ENCODE measurements at regions not wholly inside any gene's neighbourhood (a gene's known extent, or its start where the extent isn't known, plus 50 kb on each side); places are given as distances from the start of the nearest gene placed in this dataset.

DNA sequence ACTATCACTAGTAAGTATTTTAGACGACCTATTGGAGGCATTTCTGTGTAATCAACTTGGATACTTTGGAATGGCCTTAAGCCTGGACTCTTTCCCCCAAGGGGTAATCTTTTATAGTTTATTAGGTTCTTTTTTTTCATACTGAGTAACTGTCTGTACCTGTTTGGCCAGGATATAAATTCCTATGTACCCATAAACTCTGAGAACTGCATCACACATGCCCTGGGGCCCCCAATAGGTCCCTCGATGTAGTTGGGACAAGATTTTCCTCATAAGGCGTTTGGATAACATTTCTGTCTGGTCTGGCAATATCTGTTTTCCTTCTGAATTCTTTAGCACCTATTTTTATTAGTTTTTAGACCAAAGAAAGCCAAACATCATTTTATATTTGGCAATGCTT, 86.4 kb upstream of the WNT7A start:
- no peaks in the 10 kb centered on the region; the same call in 1 of the 2 replicates for H3K36me3 Mint-ChIP-seq
- POLR2A ChIA-PET = no interaction called here
- no peaks in the 10 kb centered on the region for H3K4me1 Mint-ChIP-seq
- CTCF ChIA-PET = no interaction called here
- H3K9me3 Mint-ChIP-seq = peaks cover 57% of the 10 kb centered on the region
- H3K27me3 Mint-ChIP-seq (ENCODE audit: low read depth) = peaks cover 37% of the 10 kb centered on the region
- no peak for ATAC-seq
- DNase-seq (ENCODE audit: low spot score) = no peak
- H3K4me3 Mint-ChIP-seq = no peak overlapping the region
- H3K27ac Mint-ChIP-seq = no peak overlapping the region
- TF ChIP-seq ERG (CRISPR knock-in tag; IDR thresholded peaks at IDR 0.05) (no peak), ZBTB43 (CRISPR knock-in tag; IDR thresholded peaks at IDR 0.05) (no peak), KAT7 (CRISPR knock-in tag; IDR thresholded peaks at IDR 0.05; ENCODE audit: borderline replicate concordance) (no peak), ETV6 (CRISPR knock-in tag; IDR thresholded peaks at IDR 0.05) (no peak), CREB1 (CRISPR knock-in tag; IDR thresholded peaks at IDR 0.05) (no peak), CREM (CRISPR knock-in tag; IDR thresholded peaks at IDR 0.05) (no peak), FOXK1 (CRISPR knock-in tag; IDR thresholded peaks at IDR 0.05) (no peak), ZNF232 (CRISPR knock-in tag; IDR thresholded peaks at IDR 0.05) (no peak), USF2 (CRISPR knock-in tag; IDR thresholded peaks at IDR 0.05) (no peak), IRF2 (CRISPR knock-in tag; IDR thresholded peaks at IDR 0.05; ENCODE audit: borderline replicate concordance, low read depth) (no peak), ZNF317 (CRISPR knock-in tag; IDR thresholded peaks at IDR 0.05; ENCODE audit: borderline replicate concordance, low read depth) (no peak), SMAD3 (CRISPR knock-in tag; IDR thresholded peaks at IDR 0.05; ENCODE audit: borderline replicate concordance) (no peak)
- TF ChIP-seq, protein P1, sequence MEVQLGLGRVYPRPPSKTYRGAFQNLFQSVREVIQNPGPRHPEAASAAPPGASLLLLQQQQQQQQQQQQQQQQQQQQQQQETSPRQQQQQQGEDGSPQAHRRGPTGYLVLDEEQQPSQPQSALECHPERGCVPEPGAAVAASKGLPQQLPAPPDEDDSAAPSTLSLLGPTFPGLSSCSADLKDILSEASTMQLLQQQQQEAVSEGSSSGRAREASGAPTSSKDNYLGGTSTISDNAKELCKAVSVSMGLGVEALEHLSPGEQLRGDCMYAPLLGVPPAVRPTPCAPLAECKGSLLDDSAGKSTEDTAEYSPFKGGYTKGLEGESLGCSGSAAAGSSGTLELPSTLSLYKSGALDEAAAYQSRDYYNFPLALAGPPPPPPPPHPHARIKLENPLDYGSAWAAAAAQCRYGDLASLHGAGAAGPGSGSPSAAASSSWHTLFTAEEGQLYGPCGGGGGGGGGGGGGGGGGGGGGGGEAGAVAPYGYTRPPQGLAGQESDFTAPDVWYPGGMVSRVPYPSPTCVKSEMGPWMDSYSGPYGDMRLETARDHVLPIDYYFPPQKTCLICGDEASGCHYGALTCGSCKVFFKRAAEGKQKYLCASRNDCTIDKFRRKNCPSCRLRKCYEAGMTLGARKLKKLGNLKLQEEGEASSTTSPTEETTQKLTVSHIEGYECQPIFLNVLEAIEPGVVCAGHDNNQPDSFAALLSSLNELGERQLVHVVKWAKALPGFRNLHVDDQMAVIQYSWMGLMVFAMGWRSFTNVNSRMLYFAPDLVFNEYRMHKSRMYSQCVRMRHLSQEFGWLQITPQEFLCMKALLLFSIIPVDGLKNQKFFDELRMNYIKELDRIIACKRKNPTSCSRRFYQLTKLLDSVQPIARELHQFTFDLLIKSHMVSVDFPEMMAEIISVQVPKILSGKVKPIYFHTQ (CRISPR knock-in tag; IDR thresholded peaks at IDR 0.05) = no peak
- TF ChIP-seq, protein P2, sequence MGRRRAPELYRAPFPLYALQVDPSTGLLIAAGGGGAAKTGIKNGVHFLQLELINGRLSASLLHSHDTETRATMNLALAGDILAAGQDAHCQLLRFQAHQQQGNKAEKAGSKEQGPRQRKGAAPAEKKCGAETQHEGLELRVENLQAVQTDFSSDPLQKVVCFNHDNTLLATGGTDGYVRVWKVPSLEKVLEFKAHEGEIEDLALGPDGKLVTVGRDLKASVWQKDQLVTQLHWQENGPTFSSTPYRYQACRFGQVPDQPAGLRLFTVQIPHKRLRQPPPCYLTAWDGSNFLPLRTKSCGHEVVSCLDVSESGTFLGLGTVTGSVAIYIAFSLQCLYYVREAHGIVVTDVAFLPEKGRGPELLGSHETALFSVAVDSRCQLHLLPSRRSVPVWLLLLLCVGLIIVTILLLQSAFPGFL (CRISPR knock-in tag; IDR thresholded peaks at IDR 0.05; ENCODE audit: borderline replicate concordance) = no peak
- TF ChIP-seq, protein P3, sequence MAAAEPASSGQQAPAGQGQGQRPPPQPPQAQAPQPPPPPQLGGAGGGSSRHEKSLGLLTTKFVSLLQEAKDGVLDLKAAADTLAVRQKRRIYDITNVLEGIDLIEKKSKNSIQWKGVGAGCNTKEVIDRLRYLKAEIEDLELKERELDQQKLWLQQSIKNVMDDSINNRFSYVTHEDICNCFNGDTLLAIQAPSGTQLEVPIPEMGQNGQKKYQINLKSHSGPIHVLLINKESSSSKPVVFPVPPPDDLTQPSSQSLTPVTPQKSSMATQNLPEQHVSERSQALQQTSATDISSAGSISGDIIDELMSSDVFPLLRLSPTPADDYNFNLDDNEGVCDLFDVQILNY (CRISPR knock-in tag; IDR thresholded peaks at IDR 0.05) = no peak
- TF ChIP-seq, protein P4, sequence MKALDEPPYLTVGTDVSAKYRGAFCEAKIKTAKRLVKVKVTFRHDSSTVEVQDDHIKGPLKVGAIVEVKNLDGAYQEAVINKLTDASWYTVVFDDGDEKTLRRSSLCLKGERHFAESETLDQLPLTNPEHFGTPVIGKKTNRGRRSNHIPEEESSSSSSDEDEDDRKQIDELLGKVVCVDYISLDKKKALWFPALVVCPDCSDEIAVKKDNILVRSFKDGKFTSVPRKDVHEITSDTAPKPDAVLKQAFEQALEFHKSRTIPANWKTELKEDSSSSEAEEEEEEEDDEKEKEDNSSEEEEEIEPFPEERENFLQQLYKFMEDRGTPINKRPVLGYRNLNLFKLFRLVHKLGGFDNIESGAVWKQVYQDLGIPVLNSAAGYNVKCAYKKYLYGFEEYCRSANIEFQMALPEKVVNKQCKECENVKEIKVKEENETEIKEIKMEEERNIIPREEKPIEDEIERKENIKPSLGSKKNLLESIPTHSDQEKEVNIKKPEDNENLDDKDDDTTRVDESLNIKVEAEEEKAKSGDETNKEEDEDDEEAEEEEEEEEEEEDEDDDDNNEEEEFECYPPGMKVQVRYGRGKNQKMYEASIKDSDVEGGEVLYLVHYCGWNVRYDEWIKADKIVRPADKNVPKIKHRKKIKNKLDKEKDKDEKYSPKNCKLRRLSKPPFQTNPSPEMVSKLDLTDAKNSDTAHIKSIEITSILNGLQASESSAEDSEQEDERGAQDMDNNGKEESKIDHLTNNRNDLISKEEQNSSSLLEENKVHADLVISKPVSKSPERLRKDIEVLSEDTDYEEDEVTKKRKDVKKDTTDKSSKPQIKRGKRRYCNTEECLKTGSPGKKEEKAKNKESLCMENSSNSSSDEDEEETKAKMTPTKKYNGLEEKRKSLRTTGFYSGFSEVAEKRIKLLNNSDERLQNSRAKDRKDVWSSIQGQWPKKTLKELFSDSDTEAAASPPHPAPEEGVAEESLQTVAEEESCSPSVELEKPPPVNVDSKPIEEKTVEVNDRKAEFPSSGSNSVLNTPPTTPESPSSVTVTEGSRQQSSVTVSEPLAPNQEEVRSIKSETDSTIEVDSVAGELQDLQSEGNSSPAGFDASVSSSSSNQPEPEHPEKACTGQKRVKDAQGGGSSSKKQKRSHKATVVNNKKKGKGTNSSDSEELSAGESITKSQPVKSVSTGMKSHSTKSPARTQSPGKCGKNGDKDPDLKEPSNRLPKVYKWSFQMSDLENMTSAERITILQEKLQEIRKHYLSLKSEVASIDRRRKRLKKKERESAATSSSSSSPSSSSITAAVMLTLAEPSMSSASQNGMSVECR (CRISPR knock-in tag; IDR thresholded peaks at IDR 0.05; ENCODE audit: borderline replicate concordance) = no peak
- TF ChIP-seq, protein P5, sequence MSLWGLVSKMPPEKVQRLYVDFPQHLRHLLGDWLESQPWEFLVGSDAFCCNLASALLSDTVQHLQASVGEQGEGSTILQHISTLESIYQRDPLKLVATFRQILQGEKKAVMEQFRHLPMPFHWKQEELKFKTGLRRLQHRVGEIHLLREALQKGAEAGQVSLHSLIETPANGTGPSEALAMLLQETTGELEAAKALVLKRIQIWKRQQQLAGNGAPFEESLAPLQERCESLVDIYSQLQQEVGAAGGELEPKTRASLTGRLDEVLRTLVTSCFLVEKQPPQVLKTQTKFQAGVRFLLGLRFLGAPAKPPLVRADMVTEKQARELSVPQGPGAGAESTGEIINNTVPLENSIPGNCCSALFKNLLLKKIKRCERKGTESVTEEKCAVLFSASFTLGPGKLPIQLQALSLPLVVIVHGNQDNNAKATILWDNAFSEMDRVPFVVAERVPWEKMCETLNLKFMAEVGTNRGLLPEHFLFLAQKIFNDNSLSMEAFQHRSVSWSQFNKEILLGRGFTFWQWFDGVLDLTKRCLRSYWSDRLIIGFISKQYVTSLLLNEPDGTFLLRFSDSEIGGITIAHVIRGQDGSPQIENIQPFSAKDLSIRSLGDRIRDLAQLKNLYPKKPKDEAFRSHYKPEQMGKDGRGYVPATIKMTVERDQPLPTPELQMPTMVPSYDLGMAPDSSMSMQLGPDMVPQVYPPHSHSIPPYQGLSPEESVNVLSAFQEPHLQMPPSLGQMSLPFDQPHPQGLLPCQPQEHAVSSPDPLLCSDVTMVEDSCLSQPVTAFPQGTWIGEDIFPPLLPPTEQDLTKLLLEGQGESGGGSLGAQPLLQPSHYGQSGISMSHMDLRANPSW (CRISPR knock-in tag; conservative IDR thresholded peaks at IDR 0.05; ENCODE audit: low read depth) = no peak
- TF ChIP-seq, protein P6, sequence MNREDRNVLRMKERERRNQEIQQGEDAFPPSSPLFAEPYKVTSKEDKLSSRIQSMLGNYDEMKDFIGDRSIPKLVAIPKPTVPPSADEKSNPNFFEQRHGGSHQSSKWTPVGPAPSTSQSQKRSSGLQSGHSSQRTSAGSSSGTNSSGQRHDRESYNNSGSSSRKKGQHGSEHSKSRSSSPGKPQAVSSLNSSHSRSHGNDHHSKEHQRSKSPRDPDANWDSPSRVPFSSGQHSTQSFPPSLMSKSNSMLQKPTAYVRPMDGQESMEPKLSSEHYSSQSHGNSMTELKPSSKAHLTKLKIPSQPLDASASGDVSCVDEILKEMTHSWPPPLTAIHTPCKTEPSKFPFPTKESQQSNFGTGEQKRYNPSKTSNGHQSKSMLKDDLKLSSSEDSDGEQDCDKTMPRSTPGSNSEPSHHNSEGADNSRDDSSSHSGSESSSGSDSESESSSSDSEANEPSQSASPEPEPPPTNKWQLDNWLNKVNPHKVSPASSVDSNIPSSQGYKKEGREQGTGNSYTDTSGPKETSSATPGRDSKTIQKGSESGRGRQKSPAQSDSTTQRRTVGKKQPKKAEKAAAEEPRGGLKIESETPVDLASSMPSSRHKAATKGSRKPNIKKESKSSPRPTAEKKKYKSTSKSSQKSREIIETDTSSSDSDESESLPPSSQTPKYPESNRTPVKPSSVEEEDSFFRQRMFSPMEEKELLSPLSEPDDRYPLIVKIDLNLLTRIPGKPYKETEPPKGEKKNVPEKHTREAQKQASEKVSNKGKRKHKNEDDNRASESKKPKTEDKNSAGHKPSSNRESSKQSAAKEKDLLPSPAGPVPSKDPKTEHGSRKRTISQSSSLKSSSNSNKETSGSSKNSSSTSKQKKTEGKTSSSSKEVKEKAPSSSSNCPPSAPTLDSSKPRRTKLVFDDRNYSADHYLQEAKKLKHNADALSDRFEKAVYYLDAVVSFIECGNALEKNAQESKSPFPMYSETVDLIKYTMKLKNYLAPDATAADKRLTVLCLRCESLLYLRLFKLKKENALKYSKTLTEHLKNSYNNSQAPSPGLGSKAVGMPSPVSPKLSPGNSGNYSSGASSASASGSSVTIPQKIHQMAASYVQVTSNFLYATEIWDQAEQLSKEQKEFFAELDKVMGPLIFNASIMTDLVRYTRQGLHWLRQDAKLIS (CRISPR knock-in tag; IDR thresholded peaks at IDR 0.05; ENCODE audit: borderline replicate concordance) = no peak

All from WTC11 (cell line).